Fibroblast of lung (primary cell): ENCODE measurements at regions not wholly inside any gene's neighbourhood (a gene's known extent, or its start where the extent isn't known, plus 50 kb on each side); places are given as distances from the start of the nearest gene placed in this dataset.

ENCODE experiments used
- EZH2 ChIP-seq: IDR thresholded peaks from 2 replicates; pipeline ENCODE4 v1.5.1; 2012; ENCODE audit warnings: low read length, control low read depth, mild to moderate bottlenecking; ENCODE audit errors: missing control alignments
- TF ChIP-seq, protein P1 (sequence below), 2 donors: IDR thresholded peaks in 1 of 2; conservative IDR thresholded peaks in 1 of 2; 1 replicate in 1 of 2; 2 replicates in 1 of 2; pipeline ENCODE4 v1.5.1; 2011 to 2012; ENCODE audit warnings: low read length in 2 of 2, control low read depth in 1 of 2, inconsistent platforms in 1 of 2, low read depth in 1 of 2, mild to moderate bottlenecking in 1 of 2

DNA sequence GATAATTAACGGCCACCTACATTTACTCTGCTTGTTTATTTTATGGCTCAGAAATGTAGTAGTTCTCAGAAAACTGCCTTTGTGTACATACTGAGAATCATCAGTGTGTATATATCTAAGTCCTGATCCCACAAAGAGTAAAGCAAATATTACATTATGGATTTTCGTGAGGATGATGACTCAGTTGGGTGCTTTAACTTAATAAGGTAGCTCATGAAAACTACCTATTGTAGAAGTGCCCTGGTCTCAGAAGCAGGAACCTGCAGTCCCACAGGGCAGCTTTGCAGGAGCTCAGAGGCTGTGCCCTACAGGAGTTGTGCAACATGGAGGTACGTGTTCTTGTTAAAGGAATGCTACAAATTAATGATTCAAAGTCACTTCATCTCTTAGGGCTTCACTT lies 108.2 kb downstream of the PLG start:
- TF ChIP-seq, protein P1, sequence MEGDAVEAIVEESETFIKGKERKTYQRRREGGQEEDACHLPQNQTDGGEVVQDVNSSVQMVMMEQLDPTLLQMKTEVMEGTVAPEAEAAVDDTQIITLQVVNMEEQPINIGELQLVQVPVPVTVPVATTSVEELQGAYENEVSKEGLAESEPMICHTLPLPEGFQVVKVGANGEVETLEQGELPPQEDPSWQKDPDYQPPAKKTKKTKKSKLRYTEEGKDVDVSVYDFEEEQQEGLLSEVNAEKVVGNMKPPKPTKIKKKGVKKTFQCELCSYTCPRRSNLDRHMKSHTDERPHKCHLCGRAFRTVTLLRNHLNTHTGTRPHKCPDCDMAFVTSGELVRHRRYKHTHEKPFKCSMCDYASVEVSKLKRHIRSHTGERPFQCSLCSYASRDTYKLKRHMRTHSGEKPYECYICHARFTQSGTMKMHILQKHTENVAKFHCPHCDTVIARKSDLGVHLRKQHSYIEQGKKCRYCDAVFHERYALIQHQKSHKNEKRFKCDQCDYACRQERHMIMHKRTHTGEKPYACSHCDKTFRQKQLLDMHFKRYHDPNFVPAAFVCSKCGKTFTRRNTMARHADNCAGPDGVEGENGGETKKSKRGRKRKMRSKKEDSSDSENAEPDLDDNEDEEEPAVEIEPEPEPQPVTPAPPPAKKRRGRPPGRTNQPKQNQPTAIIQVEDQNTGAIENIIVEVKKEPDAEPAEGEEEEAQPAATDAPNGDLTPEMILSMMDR (conservative IDR thresholded peaks at IDR 0.05 in 1 of 2, IDR thresholded peaks at IDR 0.05 in 1 of 2; ENCODE audit: low read depth in 1 of 2, low read length in 2 of 2), result no peak
- TF ChIP-seq EZH2, result no peak
